ENCODE measurements at regions not wholly inside any gene's neighbourhood (a gene's known extent, or its start where the extent isn't known, plus 50 kb on each side); places are given as distances from the start of the nearest gene placed in this dataset.

DNA sequence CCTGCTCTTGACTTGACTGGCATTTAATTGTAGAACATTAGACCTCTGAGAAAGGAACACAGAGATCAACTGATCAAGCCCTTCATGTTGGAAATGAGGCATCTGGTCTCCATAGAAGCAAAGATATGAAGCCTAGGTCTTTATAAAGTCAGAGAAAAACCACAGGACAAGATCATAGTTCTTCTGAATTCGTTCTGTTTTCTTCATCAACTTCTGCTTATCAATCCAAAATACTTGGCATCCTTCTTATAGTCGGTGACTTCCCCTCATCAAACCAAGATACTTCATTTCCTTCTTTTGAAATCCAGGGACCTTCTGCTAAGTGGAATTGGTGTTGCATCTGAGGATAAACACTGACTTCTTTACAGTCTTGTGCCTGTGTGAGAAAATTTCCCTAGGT is 77.1 kb upstream of the PRKCQ start:
- TF ChIP-seq, protein P1, sequence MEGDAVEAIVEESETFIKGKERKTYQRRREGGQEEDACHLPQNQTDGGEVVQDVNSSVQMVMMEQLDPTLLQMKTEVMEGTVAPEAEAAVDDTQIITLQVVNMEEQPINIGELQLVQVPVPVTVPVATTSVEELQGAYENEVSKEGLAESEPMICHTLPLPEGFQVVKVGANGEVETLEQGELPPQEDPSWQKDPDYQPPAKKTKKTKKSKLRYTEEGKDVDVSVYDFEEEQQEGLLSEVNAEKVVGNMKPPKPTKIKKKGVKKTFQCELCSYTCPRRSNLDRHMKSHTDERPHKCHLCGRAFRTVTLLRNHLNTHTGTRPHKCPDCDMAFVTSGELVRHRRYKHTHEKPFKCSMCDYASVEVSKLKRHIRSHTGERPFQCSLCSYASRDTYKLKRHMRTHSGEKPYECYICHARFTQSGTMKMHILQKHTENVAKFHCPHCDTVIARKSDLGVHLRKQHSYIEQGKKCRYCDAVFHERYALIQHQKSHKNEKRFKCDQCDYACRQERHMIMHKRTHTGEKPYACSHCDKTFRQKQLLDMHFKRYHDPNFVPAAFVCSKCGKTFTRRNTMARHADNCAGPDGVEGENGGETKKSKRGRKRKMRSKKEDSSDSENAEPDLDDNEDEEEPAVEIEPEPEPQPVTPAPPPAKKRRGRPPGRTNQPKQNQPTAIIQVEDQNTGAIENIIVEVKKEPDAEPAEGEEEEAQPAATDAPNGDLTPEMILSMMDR (conservative IDR thresholded peaks at IDR 0.05; ENCODE audit: low read depth, low read length): no peak
- TF ChIP-seq EZH2phosphoT487 (IDR thresholded peaks at IDR 0.05; ENCODE audit: borderline replicate concordance, low read length) (no peak), EZH2 (IDR thresholded peaks at IDR 0.05; ENCODE audit: low read length, unreplicated experiment) (no peak)
